ENCODE measurements at regions not wholly inside any gene's neighbourhood (a gene's known extent, or its start where the extent isn't known, plus 50 kb on each side); places are given as distances from the start of the nearest gene placed in this dataset.

GRCh38 chr10:78402591-78402990 lies 368.9 kb downstream of the RPS24 start:
- no peak for DNase-seq

GRCh38 chr10:78403781-78404180 lies 370.1 kb downstream of the RPS24 start:
- DNase-seq: no peak

- no peak for DNase-seq
Observed at GRCh38 chr10:78404296-78404695, 370.6 kb downstream of the RPS24 start.

- DNase-seq: no peak
Observed at GRCh38 chr10:78405231-78405630, 371.6 kb downstream of the RPS24 start.

- no peak for DNase-seq
Observed at GRCh38 chr10:78405736-78406135, 372.1 kb downstream of the RPS24 start.

- DNase-seq: no peak
Observed at GRCh38 chr10:78406648-78407008, 373.0 kb downstream of the RPS24 start.

- DNase-seq: peak; percentile 78 to 87
Observed at GRCh38 chr10:78407009-78407711, 373.5 kb downstream of the RPS24 start.

- DNase-seq: no peak
Observed at GRCh38 chr10:78407966-78408365, 374.3 kb downstream of the RPS24 start.

GRCh38 chr10:78408671-78409472 lies 375.2 kb downstream of the RPS24 start:
- peak in 1 of 2 experiments; percentile 25 for DNase-seq

GRCh38 chr10:78410046-78410965 lies 376.6 kb downstream of the RPS24 start:
- no peak for DNase-seq

GRCh38 chr10:78411716-78412115 lies 378.1 kb downstream of the RPS24 start:
- DNase-seq: no peak

GRCh38 chr10:78412605-78413004 lies 378.9 kb downstream of the RPS24 start:
- no peak for DNase-seq

- DNase-seq: no peak
Observed at GRCh38 chr10:78413076-78414055, 379.7 kb downstream of the RPS24 start.

- no peak for DNase-seq
Observed at GRCh38 chr10:78414380-78414779, 380.7 kb downstream of the RPS24 start.

GRCh38 chr10:78415111-78415510 lies 381.4 kb downstream of the RPS24 start:
- DNase-seq: no peak

GRCh38 chr10:78416031-78417011 lies 382.7 kb downstream of the RPS24 start:
- no peak for DNase-seq

- no peak for DNase-seq
Observed at GRCh38 chr10:78417425-78418370, 384.0 kb downstream of the RPS24 start.

- no peak for DNase-seq
Observed at GRCh38 chr10:78419481-78420265, 386.0 kb downstream of the RPS24 start.

Data from NCI-H2081 (cell line).